A549 (cell line): ENCODE measurements at regions not wholly inside any gene's neighbourhood (a gene's known extent, or its start where the extent isn't known, plus 50 kb on each side); places are given as distances from the start of the nearest gene placed in this dataset.

ENCODE experiments used
- BHLHE40 ChIP-seq: IDR thresholded peaks from 2 replicates; pipeline ENCODE4 v1.6.1; 2012; ENCODE audit warnings: low read depth, low read length, inconsistent platforms
- CTCF ChIP-seq: fragments of >200 bp; sonication (Bioruptor Twin); formaldehyde crosslinking; IDR thresholded peaks from 3 replicates; pipeline ENCODE4 v1.5.1; 2016
- EHF ChIP-seq: fragments of 250-450 bp; sonication (Bioruptor Pico); IDR thresholded peaks from 2 replicates; pipeline ENCODE4 v1.5.0; 2020; ENCODE audit warnings: mild to moderate bottlenecking
- ESRRA ChIP-seq: fragments of 150-350 bp; IDR thresholded peaks from 2 replicates; pipeline ENCODE4 v1.6.1; 2014; ENCODE audit warnings: mild to moderate bottlenecking, low read length, borderline replicate concordance
- FOSB ChIP-seq: fragments of 250-450 bp; sonication (Bioruptor Pico); IDR thresholded peaks from 2 replicates; pipeline ENCODE4 v1.5.0; 2020; ENCODE audit warnings: mild to moderate bottlenecking, moderate library complexity
- HDAC2 ChIP-seq: fragments of 200-600 bp; sonication (generic); IDR thresholded peaks from 2 replicates; pipeline ENCODE4 v1.6.1; 2016
- HOXA7 ChIP-seq: fragments of 250-450 bp; sonication (Bioruptor Pico); IDR thresholded peaks from 2 replicates; pipeline ENCODE4 v1.5.0; 2020; ENCODE audit warnings: mild to moderate bottlenecking, moderate library complexity
- JUN ChIP-seq, 2 experiments: fragments of >200 bp; sonication (Bioruptor Twin); formaldehyde crosslinking; IDR thresholded peaks; 2 replicates in 1 of 2; 3 replicates in 1 of 2; pipeline ENCODE4 v1.6.1; 2016 to 2017
- KDM1A ChIP-seq: fragments of 200-600 bp; sonication (generic); IDR thresholded peaks from 2 replicates; pipeline ENCODE4 v1.6.1; 2016; ENCODE audit warnings: low read depth, mild to moderate bottlenecking
- POLR2A ChIP-seq: IDR thresholded peaks from 2 replicates; pipeline ENCODE4 v1.6.1; 2012; ENCODE audit warnings: mild to moderate bottlenecking, low read length
- POLR2AphosphoS2 ChIP-seq: conservative IDR thresholded peaks from 2 replicates; pipeline ENCODE4 v1.6.1; 2012; ENCODE audit warnings: low read length, improper control_type of control experiment, inconsistent platforms
- REST ChIP-seq: fragments of 200-600 bp; sonication (generic); IDR thresholded peaks from 2 replicates; pipeline ENCODE4 v1.6.1; 2016; ENCODE audit warnings: antibody characterized with exemption, mild to moderate bottlenecking, moderate library complexity
- SMC3 ChIP-seq: fragments of >200 bp; sonication (Bioruptor Twin); formaldehyde crosslinking; IDR thresholded peaks from 3 replicates; pipeline ENCODE4 v1.6.1; 2018; ENCODE audit warnings: inconsistent platforms

GRCh38 chr1:87595384-87595781, 266.7 kb downstream of the LMO4 start:
- no peak for TF ChIP-seq FOSB (CRISPR knock-in tag)
- no peak for TF ChIP-seq SMC3
- TF ChIP-seq CTCF = no peak
- TF ChIP-seq POLR2AphosphoS2 = no peak
- TF ChIP-seq KDM1A = no peak
- TF ChIP-seq POLR2A = no peak
- TF ChIP-seq HDAC2 = no peak
- TF ChIP-seq REST = no peak
- no peak for TF ChIP-seq HOXA7 (CRISPR knock-in tag)
- no peak for TF ChIP-seq ESRRA
- TF ChIP-seq EHF (CRISPR knock-in tag) = no peak
- no peak for TF ChIP-seq JUN (IDR thresholded peaks at IDR 0.05)
- TF ChIP-seq BHLHE40 = no peak
